IMR-90 (cell line): ENCODE measurements at regions not wholly inside any gene's neighbourhood (a gene's known extent, or its start where the extent isn't known, plus 50 kb on each side); places are given as distances from the start of the nearest gene placed in this dataset.

Experiments
- ATAC-seq: fragments of 200-7000 bp; cut with Tn5 transposase; 2 replicates; pipeline ENCODE4 v1.9.1; 2020; ENCODE audit warnings: low read depth, mild to moderate bottlenecking, moderate library complexity
- BruUV-seq: library from RNA; stranded (reverse); fragments of 400-500 nt; replicated peaks from 2 replicates; lab custom pipeline; 2021; lab: Mats Ljungman, UMichigan
- CTCF ChIA-PET: fragments of 300-600 bp; formaldehyde crosslinking; extraction: SDS; loops from one replicate; lab custom pipeline; 2021; ENCODE audit warnings: antibody characterized with exemption; lab: Yijun Ruan, JAX
- POLR2A ChIA-PET: fragments of 300-600 bp; sonication (Branson Sonifier 250); formaldehyde crosslinking; loops from one replicate; lab custom pipeline; 2022; ENCODE audit warnings: antibody characterized with exemption; ENCODE audit not compliant: unreplicated experiment; lab: Charles Lee
- DNase-seq: peaks from one replicate; pipeline ENCODE4 v3.0.0; 2013
- H2AFZ ChIP-seq: replicated peaks from 2 replicates; pipeline ENCODE3; 2013; ENCODE audit warnings: low read length, mild to moderate bottlenecking; ENCODE audit not compliant: poor library complexity
- H2AK5ac ChIP-seq: 2 replicates; pipeline ENCODE4 v1.6.1; 2013; ENCODE audit warnings: low read depth, low read length, inconsistent platforms
- H2AK9ac ChIP-seq: replicated peaks from 2 replicates; pipeline ENCODE3; 2013; ENCODE audit warnings: mild to moderate bottlenecking, low read depth, low read length, moderate library complexity; ENCODE audit not compliant: poor library complexity
- H2BK120ac ChIP-seq: 2 replicates; pipeline ENCODE4 v1.6.1; 2013; ENCODE audit warnings: low read depth, low read length, inconsistent platforms
- H2BK15ac ChIP-seq: 3 replicates; pipeline ENCODE4 v1.6.1; 2013; ENCODE audit warnings: low read depth, low read length, inconsistent platforms
- H2BK20ac ChIP-seq: 2 replicates; pipeline ENCODE4 v1.6.1; 2013; ENCODE audit warnings: low read depth, mild to moderate bottlenecking, inconsistent platforms, low read length, moderate library complexity
- H2BK5ac ChIP-seq: 2 replicates; pipeline ENCODE4 v1.6.1; 2013; ENCODE audit warnings: mild to moderate bottlenecking, low read depth, low read length, inconsistent platforms; ENCODE audit not compliant: poor library complexity, severe bottlenecking
- H3K14ac ChIP-seq: replicated peaks from 2 replicates; pipeline ENCODE4 v1.6.1; 2013; ENCODE audit warnings: low read depth, low read length, inconsistent platforms
- H3K18ac ChIP-seq: 2 replicates; pipeline ENCODE4 v1.6.1; 2013; ENCODE audit warnings: low read depth, low read length, control low read depth
- H3K23ac ChIP-seq: 2 replicates; pipeline ENCODE4 v1.6.1; 2013; ENCODE audit warnings: low read depth, low read length, inconsistent platforms
- H3K27ac ChIP-seq: 2 replicates; pipeline ENCODE4 v1.5.1; 2013; ENCODE audit warnings: mild to moderate bottlenecking, control low read depth, low read length; ENCODE audit not compliant: insufficient read depth
- H3K27me3 ChIP-seq: 2 replicates; pipeline ENCODE4 v1.6.1; 2013; ENCODE audit warnings: low read length; ENCODE audit not compliant: control insufficient read depth, insufficient read depth
- H3K36me3 ChIP-seq: 2 replicates; pipeline ENCODE4 v1.6.1; 2013; ENCODE audit warnings: low read length, mixed read lengths; ENCODE audit not compliant: control insufficient read depth, insufficient read depth
- H3K4ac ChIP-seq: 2 replicates; pipeline ENCODE4 v1.6.1; 2013; ENCODE audit warnings: low read depth, low read length, inconsistent platforms
- H3K4me1 ChIP-seq: 2 replicates; pipeline ENCODE4 v1.6.1; 2013; ENCODE audit warnings: low read length, mixed read lengths; ENCODE audit not compliant: control insufficient read depth, insufficient read depth
- H3K4me2 ChIP-seq: 2 replicates; pipeline ENCODE4 v1.6.1; 2013; ENCODE audit warnings: low read depth, mild to moderate bottlenecking, control low read depth, low read length, moderate library complexity
- H3K4me3 ChIP-seq: 2 replicates; pipeline ENCODE4 v1.5.1; 2013; ENCODE audit warnings: low read depth, mild to moderate bottlenecking, control low read depth, low read length, moderate library complexity; ENCODE audit not compliant: insufficient read depth
- H3K56ac ChIP-seq: 2 replicates; pipeline ENCODE4 v1.6.1; 2013; ENCODE audit warnings: low read length, inconsistent platforms; ENCODE audit not compliant: insufficient read depth; ENCODE audit errors: extremely low read depth
- H3K79me1 ChIP-seq, 2 experiments: 2 replicates each; pipeline ENCODE4 v1.6.1; 2013; ENCODE audit warnings: low read length in 2 of 2, inconsistent platforms in 1 of 2, low read depth in 1 of 2
- H3K9ac ChIP-seq: 2 replicates; pipeline ENCODE4 v1.6.1; 2013; ENCODE audit warnings: low read depth, low read length, control low read depth
- H3K9me1 ChIP-seq: 2 replicates; pipeline ENCODE4 v1.6.1; 2013; ENCODE audit warnings: low read length, inconsistent platforms; ENCODE audit not compliant: insufficient read depth
- H3K9me3 ChIP-seq: 2 replicates; pipeline ENCODE4 v1.6.1; 2013; ENCODE audit warnings: low read length; ENCODE audit not compliant: control insufficient read depth, insufficient read depth
- H4K20me1 ChIP-seq: 2 replicates; pipeline ENCODE4 v1.6.1; 2013; ENCODE audit warnings: low read length, inconsistent platforms; ENCODE audit not compliant: insufficient read depth
- H4K5ac ChIP-seq: 2 replicates; pipeline ENCODE4 v1.6.1; 2013; ENCODE audit warnings: mild to moderate bottlenecking, low read depth, low read length, control low read depth
- H4K8ac ChIP-seq, 2 experiments: 2 replicates each; pipeline ENCODE4 v1.6.1; 2013; ENCODE audit warnings: low read depth in 2 of 2, low read length in 2 of 2, control low read depth in 1 of 2, inconsistent platforms in 1 of 2
- H4K91ac ChIP-seq: 2 replicates; pipeline ENCODE4 v1.6.1; 2013; ENCODE audit warnings: low read depth, low read length, inconsistent platforms; ENCODE audit not compliant: insufficient read depth
- BHLHE40 ChIP-seq: fragments of 150-350 bp; IDR thresholded peaks from 2 replicates; pipeline ENCODE4 v1.6.1; 2016; ENCODE audit warnings: mild to moderate bottlenecking, low read depth, low read length
- CEBPB ChIP-seq: IDR thresholded peaks from 2 replicates; pipeline ENCODE4 v1.6.1; 2012; ENCODE audit warnings: low read depth, low read length, improper control_type of control experiment
- CHD1 ChIP-seq: IDR thresholded peaks from 2 replicates; pipeline ENCODE4 v1.6.1; 2012; ENCODE audit warnings: low read depth, low read length, improper control_type of control experiment
- CTCF ChIP-seq: conservative IDR thresholded peaks from 2 replicates; pipeline ENCODE4 v1.5.1; 2012; ENCODE audit warnings: mild to moderate bottlenecking, low read depth, low read length, improper control_type of control experiment
- ELK1 ChIP-seq: fragments of 150-350 bp; IDR thresholded peaks from 2 replicates; pipeline ENCODE4 v1.6.1; 2016; ENCODE audit warnings: low read depth, mild to moderate bottlenecking, low read length, moderate library complexity, borderline replicate concordance
- FOS ChIP-seq: fragments of 150-350 bp; IDR thresholded peaks from 2 replicates; pipeline ENCODE4 v1.6.1; 2016; ENCODE audit warnings: low read depth, low read length
- MAFK ChIP-seq: IDR thresholded peaks from 2 replicates; pipeline ENCODE4 v1.6.1; 2012; ENCODE audit warnings: low read depth, low read length, improper control_type of control experiment
- MAZ ChIP-seq: IDR thresholded peaks from 2 replicates; pipeline ENCODE4 v1.6.1; 2012; ENCODE audit warnings: low read depth, mild to moderate bottlenecking, low read length, improper control_type of control experiment, moderate library complexity, borderline replicate concordance
- MXI1 ChIP-seq: IDR thresholded peaks from 2 replicates; pipeline ENCODE4 v1.6.1; 2012; ENCODE audit warnings: low read depth, mild to moderate bottlenecking, low read length, moderate library complexity, borderline replicate concordance
- NFE2L2 ChIP-seq: fragments of 150-350 bp; IDR thresholded peaks from 2 replicates; pipeline ENCODE4 v1.6.1; 2016; ENCODE audit warnings: low read depth, mild to moderate bottlenecking, low read length
- POLR2A ChIP-seq: IDR thresholded peaks from 2 replicates; pipeline ENCODE4 v1.6.1; 2012; ENCODE audit warnings: mild to moderate bottlenecking, low read depth, low read length
- RAD21 ChIP-seq: IDR thresholded peaks from 2 replicates; pipeline ENCODE4 v1.6.1; 2012; ENCODE audit warnings: low read length, improper control_type of control experiment
- RCOR1 ChIP-seq: IDR thresholded peaks from 2 replicates; pipeline ENCODE4 v1.6.1; 2012; ENCODE audit warnings: mild to moderate bottlenecking, low read length, improper control_type of control experiment; ENCODE audit not compliant: insufficient replicate concordance
- RFX5 ChIP-seq: IDR thresholded peaks from 2 replicates; pipeline ENCODE4 v1.8.0; 2012; ENCODE audit warnings: low read depth, mild to moderate bottlenecking, low read length, moderate library complexity
- SMC3 ChIP-seq: fragments of 150-350 bp; IDR thresholded peaks from 2 replicates; pipeline ENCODE4 v1.6.1; 2016; ENCODE audit warnings: low read depth, mild to moderate bottlenecking, antibody characterized with exemption, low read length, moderate library complexity
- USF2 ChIP-seq: fragments of 150-350 bp; IDR thresholded peaks from 2 replicates; pipeline ENCODE4 v1.6.1; 2017; ENCODE audit warnings: mild to moderate bottlenecking, antibody characterized with exemption, low read length, low read depth
- WGBS, 2 experiments: methylation state at CpG; one replicate each; pipeline versions ENCODE4 v1.1.5 to v1.1.7; 2013; ENCODE audit warnings: missing lambda C conversion rate in 2 of 2; ENCODE audit not compliant: insufficient read length in 1 of 2; ENCODE audit errors: extremely low coverage in 2 of 2; 5-methylcytosine and 5-hydroxymethylcytosine counted together
- dilution Hi-C: fragments of 300-500 bp; cut with HindIII; formaldehyde crosslinking; loops from one replicate; pipeline ENCODE4 v1.14.3; 2018; ENCODE audit warnings: low sequenced_read_pairs; ENCODE audit not compliant: unreplicated experiment
- in situ Hi-C: fragments of 300-500 bp; cut with MboI; formaldehyde crosslinking; loops from 3 replicates; pipeline ENCODE4 v1.14.3; 2019; ENCODE audit warnings: low sequenced_read_pairs, inconsistent platforms, mixed read lengths
- intact Hi-C: fragments of 100-400 bp; cut with micrococcal nuclease; formaldehyde crosslinking; loops from 2 replicates; pipeline ENCODE4 v1.10.0; 2022

GRCh38 chr1:228807904-228808605 is 72.8 kb downstream of the RHOU start:
- no peak overlapping the region for H2AK5ac ChIP-seq
- CTCF ChIA-PET = no interaction called here
- peaks cover 2% of the 10 kb centered on the region; the same call in 1 of the 2 replicates for H3K4me1 ChIP-seq
- POLR2A ChIA-PET = no interaction called here
- H3K56ac ChIP-seq = no peak overlapping the region
- no peak overlapping the region for H3K9ac ChIP-seq
- H3K14ac ChIP-seq = no peak overlapping the region
- dilution Hi-C loops = no loop called here
- no peak overlapping the region for H4K5ac ChIP-seq
- H3K9me3 ChIP-seq = no peaks in the 10 kb centered on the region
- no peak overlapping the region for H2BK5ac ChIP-seq
- no peak overlapping the region for H4K8ac ChIP-seq
- no CpG with 5 or more reads among the region's 7 CpGs for WGBS, 2 experiments
- H3K9me1 ChIP-seq = no peaks in the 10 kb centered on the region
- H3K36me3 ChIP-seq = no peaks in the 10 kb centered on the region
- no peak overlapping the region for H2AK9ac ChIP-seq
- no peak overlapping the region for H2BK15ac ChIP-seq
- in situ Hi-C loops = no loop called here
- H3K23ac ChIP-seq = no peak overlapping the region
- peaks cover 6% of the 10 kb centered on the region for H3K27me3 ChIP-seq
- H3K79me1 ChIP-seq = no peaks in the 10 kb centered on the region
- BruUV-seq = no TSS peak
- no peak overlapping the region for H3K4me2 ChIP-seq
- TF ChIP-seq MAFK (no peak), ELK1 (no peak), CTCF (no peak), BHLHE40 (no peak), RAD21 (no peak), SMC3 (no peak), RFX5 (no peak), POLR2A (no peak), FOS (no peak), CHD1 (no peak), USF2 (no peak), NFE2L2 (no peak), CEBPB (no peak), MAZ (no peak), MXI1 (no peak), RCOR1 (no peak)
- no peak overlapping the region for H3K18ac ChIP-seq
- no peak overlapping the region for H4K91ac ChIP-seq
- H2AFZ ChIP-seq = no peak overlapping the region
- ATAC-seq (no peak), DNase-seq (no peak)
- no peak overlapping the region for H2BK20ac ChIP-seq
- H3K4ac ChIP-seq = no peak overlapping the region
- intact Hi-C loops = no loop called here
- H3K27ac ChIP-seq = no peak overlapping the region
- H3K4me3 ChIP-seq = no peak overlapping the region
- no peak overlapping the region for H2BK120ac ChIP-seq
- H4K20me1 ChIP-seq = no peaks in the 10 kb centered on the region
